M059J (cell line): ENCODE measurements at regions not wholly inside any gene's neighbourhood (a gene's known extent, or its start where the extent isn't known, plus 50 kb on each side); places are given as distances from the start of the nearest gene placed in this dataset.

Source experiments
- DNase-seq: peaks from one replicate; pipeline ENCODE4 v3.0.0-alpha.2; 2012; ENCODE audit warnings: low read depth

DNA sequence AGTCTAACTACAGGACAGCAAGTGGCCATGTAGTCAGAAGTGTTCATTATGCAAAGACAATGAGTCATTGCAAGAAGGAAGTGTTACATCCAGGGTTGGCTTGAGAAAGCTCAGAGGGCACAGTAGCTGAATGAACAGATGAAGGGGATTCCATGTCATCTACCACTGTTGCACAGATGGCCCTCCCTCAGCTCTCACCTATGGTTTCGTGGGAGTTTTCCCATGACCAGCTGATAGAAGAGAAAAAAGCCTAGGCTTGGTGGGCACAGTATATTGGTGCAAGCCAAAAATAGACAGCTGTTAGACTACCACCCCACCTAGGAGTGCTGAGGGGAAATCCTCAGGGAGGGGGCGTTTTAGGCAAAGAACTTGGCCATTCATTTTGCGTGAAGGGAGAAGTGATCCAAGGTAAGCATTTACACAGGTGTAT is 217.0 kb downstream of the DMRT2 start:
- no peak for DNase-seq

DNA sequence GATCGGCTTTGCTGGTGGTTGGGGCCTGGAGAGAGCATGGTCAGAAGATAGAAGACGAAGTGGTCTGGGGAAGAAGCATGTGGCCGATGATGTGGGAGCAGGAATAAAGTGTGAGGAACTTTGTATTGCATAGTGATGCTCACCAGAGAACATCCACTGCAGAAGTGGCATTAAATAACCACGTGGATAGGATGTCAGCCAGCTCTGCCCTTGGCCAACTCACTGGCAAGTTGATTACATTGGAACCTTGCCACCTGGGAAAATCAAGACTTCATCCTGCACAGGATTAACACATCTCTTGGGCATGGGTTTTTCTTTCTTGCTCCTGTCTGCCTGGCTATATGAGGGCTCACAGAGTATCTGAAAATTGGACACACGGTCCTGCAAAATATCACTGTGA is 217.4 kb downstream of the DMRT2 start:
- no peak for DNase-seq

DNA sequence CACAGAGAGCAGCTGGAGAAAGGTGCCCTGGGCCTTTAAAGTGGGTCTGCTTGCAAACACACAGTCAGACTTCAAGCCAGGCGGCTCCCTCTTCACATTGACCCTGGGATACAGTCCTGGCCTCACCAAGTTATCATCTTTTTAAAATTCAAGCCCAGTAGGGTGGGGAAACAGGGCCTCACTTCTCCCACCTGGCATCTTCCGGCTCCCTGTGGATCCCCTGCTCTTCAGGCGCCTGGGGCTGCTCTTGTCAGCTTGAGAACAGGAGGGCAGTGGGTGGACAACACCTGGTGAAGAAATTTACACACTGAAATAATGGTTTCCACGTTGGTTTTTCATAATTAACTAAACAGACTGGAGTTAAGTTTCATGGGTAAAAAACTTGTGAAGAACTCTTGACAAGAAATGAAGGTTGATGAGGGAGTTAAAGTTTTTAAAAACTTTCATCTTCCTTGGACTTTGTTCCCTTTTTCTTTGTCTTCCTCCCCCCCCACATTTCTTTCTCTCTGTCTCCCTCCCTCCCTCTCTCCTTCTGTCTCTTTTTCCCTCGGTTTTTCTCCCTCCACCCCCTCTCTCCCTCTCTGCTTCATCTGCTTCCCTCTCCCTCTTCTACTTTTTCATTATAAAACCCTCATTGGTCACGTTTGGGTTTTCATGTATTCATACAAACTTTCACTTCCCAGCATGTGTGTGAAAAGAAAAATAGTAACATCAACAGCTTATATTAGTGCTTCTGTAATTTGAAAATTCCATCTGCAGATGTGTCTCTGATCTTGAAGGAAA is 219.6 kb downstream of the DMRT2 start:
- DNase-seq, result no peak

DNA sequence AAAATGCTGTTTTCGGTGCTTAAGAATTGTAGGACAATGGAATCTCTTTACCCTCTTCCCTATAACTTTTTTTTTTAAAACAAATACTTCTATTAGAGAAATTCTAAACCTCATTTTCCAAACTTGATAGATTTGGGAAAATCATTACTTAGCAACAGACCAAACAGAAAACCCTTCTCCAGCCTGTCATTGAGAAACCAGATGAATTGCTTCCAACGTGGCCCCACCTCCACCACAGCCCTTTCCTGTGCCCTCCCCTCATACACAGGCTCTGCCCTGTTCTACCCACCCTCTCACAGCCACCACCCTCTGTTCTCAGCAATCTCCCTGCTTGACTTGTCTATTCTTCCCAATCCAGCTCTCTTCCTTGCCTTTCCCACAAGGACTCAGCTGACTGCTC is 221.2 kb downstream of the DMRT2 start:
- no peak for DNase-seq

DNA sequence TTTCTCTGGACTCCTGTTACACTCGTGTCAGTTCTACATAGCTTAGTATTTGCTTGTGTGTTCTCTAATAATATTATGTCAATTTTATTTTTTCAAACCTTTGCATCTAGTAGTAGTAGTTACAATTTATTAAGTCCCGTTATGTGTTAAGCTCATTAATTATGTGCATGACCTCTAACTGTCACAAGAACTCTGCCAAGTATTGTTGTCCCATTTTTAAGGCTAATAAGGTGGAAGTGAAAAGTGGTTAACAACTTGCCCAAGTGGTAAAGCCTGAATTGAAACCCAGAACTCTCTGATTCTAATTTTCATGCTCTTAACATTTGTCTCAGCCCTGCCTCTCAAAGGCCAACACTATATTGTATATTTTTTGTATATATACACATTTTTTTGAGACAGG is 221.6 kb downstream of the DMRT2 start:
- DNase-seq, result no peak

DNA sequence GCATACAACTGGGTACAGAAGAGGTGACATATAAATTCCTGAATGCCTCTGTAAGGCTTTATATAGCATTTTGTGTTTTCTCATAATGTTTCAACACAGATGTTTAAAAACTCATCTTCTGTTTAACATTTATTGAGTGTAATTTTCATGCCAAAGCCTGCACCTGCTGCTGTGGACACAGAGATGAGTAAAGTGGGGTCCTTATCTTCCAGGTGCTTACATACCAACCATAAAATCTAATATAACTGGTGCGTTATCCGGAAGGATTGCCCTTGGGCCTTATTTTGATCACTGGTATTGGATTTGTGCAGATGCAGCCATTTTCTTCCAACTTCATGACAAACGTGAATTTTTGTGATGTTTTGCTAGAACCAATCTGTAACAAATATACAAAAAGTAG is 222.3 kb downstream of the DMRT2 start:
- DNase-seq, result no peak

DNA sequence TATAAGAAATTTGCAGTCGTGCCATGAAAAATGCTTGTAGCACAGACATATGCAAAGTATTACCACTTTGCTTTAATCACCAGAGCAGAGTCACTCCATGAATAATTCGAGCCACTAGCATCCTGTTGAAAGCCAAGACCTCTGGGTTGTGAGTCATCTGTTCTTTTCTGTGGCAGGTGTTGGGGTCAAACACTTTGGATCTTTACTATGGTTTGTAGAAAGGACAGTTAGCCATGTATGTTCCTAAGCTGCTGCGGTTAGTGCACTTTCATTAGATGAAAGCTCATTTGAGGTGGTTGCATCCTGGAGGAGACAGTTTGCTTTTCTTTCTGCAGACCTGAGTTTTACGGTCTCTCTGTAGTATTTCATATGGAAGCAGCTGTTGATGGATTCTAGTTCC is 223.7 kb downstream of the DMRT2 start:
- peak; percentile 9 for DNase-seq

DNA sequence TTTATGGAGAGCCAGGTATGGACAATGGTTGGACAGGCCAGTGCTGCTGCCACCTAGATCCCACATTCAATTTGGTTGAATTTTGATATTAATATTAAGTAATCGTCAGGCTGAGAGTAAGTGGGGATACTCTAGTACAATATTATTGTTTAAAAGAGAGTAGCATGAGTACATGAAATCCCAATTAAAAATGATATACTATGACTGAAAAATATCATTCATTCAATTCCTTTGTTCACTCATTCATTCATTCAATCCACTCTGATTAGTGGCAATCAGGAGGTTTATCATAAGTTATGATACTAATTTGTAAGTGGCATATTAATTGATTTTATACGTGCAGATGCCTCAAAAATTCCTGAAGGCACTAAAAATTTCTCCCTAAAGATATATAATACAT is 224.2 kb downstream of the DMRT2 start:
- DNase-seq, result no peak

DNA sequence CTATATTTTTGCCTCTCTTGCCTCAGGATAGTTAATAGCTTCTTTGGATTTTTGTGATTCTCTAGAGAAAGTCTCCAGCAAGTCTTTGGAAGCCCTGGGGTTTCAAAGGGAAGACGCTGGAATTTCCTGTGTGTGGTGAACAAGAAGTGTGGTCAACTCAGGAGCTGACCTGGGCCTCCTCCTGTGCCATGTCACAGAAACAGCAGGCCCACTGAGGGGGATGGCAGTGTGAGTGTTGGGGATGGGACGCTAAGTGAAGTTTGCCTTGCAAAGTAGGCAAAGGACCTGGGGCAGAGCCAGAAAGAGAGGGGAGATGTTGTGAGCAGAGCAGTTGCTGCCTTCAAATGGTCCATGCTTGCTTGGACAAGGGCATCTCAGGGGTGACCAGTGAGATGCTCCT is 226.3 kb downstream of the DMRT2 start:
- DNase-seq, result no peak

DNA sequence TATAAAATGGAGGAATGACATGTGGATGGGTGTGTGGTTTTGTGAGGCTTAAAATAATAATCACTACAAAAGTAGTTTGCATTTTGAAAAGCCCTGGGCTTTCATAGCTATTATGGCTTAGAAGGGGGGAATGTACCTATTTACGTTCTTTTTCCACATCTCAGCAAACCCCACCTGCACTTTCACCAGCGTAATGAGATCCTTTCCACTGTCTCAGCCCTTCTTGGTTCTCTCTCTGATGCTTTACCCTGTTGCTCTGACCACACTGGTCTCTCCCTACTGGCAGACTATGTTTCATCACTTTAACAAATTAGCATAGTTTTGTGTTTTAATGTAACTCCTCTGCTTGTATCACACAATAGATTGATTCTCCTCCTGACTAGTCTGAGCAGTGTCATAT is 234.6 kb downstream of the DMRT2 start:
- DNase-seq, result no peak

DNA sequence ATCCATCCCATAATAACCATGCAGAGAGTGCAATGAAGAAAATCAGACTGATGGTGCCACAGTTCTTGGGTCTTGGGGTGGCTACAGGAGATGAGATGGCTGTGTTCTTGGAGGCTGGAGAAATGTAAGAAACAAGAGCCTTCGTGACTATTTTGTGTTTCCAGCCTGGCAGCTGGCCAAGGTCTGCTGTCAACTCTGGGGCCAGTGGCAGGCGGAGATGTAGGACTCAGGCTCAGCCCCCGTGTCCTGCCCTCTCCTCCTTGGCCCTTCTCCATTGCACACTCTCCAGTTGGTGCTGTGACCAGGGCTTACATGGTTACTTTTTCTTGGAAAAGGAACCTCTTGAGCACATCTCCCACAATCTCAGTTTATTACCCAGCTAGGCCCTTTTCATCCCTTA is 235.4 kb downstream of the DMRT2 start:
- no peak for DNase-seq

DNA sequence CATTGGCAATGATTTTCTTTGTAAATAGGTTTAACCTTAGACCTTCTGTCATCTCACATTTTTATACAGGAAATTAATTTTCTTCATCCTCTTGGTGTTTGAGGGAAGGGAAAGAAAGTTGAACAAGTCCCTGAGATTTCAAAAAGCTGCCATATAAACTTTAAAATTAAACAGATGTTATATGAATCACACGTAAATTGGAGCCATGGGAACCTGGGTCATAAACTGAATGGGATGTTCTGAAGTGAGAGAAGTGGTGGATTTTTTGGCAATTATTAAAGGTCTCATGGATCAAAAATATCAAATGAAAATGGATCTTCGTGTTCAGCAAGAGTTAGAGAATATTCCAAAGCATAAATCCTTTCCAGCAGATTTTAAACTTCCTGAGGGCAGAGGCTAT is 242.2 kb downstream of the DMRT2 start:
- no peak for DNase-seq

DNA sequence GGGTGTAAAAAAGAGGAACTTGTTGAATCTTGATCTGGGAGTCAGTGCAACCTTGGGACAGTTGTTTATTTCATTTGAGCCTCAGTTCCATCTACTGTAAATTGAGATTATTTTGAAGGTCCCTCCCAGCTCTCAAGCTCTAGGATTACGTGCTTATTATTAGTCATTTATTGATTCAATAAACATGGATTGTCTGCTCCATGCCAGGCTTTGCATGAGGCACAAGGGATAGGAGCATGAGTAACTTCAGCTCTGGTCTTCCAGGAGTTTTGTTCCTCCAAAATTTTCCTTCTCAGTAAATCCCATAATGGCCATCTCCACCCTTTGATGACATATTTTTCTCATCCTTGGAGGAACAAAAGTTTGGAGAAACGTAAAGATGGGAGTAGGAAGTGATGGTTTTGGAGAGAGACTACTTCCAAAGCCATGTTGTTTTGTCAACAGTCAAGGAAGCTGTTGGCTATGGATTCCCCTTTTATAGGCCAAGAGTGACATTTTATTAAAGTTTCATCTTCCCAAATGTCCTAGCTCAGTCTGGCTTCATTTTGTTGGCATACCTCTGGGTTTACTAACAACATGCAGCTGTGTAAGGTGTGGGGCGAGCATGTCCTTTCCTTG is 244.6 kb downstream of the DMRT2 start:
- no peak for DNase-seq

DNA sequence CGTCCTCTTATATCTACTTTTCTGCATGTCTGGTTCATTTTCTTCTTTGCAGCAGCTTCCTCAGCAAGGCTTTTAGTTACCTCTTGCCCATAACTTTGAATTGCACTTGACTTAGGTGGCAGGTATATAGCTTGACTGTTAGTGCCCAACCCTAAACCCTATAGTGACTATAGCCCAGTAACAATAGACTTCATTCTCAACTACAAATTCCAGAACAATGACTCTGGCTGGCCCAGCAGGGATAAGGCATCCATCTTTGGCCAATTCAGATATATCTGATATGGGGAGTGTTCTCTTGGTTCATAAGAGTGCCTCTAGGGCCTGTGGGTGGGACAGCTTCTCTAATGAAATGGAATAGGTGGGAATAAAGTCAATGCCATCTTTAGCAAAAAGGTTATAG is 246.2 kb downstream of the DMRT2 start:
- no peak for DNase-seq

DNA sequence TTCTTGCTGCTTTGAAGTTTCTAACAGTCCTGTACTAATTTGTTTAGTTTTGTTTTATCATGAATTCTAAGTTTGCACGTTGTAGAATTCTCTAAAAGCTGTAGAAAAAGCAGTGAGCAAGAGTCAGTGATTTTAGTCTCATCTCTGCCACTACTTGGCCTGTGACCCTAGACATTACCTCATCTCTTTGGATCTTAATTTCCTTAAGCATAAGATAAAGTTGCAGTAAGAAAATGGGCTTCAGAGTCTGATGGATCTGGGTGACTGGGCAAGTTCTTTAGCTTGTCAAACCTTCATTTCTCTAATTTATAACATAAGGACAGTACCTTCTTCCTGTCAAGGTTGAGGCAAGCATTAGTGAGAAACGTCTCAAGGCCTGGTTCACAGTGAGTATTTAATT is 247.9 kb downstream of the DMRT2 start:
- no peak for DNase-seq

DNA sequence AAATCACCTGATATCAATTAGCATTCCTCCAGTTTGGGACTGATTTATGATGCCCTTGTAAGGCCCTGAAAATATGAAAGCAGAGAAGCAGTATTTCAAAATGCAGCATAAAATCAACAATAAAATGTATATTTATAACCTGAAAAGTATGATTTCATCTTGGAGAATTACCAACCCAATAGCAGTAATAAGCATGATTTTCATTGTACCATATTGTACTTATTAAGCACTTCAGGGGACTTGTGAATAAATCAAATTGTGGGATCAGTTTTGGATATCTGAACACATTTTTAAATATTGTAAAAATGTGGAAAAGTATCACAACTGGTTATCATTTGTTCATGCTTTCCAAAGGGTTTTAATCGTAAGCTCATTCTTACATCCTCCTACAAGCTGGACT is 250.8 kb downstream of the DMRT2 start:
- DNase-seq, result no peak

DNA sequence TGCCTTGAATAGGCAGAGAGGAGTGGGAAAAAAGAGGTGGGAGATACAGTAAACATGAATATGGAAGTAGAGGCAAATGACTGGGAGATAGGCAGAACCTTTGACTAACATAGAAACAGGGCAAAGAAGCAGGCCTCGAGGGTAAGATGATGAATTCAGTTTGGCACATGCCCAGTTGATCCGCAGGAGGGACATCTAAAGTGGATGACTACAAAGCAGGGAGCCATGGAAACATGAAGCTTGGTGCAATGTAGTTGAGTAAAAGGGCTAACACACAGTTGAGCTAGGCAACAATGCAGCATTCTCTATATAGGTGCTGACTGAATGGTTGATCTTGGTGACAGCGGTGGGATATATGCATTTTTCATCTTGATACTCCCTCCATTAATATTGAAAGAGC is 253.8 kb downstream of the DMRT2 start:
- DNase-seq, result no peak

DNA sequence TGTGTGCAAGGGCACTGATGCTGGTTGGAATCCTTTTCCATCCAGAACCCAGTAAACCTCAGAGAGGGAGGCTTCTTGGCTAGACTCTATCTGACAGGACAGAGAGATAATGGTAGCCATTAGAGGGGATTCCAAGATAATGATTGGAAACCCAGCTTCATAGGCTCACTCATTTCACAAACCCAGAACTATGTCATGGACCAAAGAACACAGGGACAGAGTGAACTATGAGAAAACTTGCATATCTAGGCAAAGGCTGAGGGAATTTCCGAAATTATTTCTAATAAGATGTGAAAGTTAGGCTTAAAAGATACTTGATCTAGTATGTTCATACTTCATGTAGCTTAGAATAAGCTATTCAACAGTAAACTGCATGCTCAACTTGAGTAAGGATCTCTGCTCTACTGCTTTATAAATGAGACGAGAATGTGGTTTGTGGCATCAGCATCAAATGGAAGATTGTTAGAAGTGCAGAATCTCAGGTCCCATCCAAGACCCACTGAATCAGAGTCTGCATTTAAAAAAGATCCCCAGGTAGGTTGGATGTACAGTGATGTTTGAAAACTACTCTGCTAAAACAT is 261.4 kb downstream of the DMRT2 start:
- no peak for DNase-seq

DNA sequence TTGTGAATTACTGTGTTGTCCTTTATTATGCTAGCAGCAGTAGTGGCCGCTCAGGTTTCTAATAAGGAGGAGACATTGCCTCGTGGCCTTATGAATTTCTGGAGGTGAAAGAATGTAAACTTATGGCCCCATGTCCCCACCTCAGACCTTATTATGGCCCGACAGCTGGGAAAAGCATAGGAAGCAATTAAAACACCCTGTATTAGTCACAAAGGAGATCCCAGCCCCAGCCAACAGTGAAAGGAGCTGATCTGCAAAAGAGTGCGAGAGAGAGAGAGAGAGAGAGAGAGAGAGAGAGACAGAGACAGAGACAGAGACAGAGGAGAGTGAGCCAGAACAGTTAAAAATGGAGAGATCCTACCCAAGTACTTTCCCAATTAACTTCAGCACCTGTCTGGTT is 269.3 kb downstream of the DMRT2 start:
- no peak for DNase-seq

DNA sequence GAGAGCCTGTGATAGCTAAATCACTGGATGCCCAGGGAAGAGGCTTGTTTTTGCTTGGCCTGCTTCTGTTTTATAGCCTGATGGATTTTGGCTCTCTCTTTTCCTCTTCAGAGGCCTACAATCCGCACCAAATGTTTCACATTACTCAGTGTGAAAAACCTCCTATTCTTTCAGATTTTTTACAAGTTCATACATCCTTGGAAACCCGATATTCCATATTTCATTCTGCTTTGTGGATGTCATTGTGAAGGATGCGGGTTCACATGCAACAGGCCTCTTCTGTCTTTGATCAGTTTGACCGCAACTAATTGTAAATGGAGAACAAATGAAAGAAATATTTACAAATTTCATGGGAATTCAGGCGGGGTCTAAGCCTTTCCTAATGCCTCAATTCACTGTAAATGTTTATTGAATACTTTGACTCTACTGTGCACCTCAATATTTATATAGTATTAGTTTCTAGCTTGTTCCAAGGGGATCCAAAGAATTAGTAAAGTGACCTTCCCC is 269.9 kb downstream of the DMRT2 start:
- no peak for DNase-seq

DNA sequence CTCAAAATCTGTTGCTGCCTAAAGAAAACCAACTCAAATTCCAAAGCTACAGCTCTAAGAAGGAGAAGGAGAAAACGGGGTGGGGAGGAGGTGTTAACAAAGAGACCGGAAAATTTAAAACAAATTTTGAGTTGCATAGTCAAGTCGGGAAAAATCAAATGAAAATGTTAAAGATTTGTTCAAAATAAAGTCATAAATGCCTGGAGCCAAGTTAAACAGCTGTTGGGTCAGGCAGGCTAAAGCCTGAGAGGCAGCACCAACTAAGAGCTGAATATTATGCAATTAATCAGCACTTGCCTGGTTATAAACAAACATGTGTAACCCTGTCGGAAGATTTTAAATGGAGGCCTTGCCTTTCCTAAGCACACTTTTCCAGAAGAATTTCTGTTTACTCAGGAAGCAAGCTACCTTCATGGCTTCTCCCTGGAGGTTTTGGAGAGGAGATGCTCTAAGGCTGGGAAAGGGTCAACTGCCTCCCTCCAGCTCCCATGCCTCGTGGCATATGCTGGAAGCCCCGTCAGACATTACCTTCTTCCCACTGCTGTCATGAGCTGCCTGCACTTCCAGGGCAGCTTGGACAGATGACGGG is 270.5 kb downstream of the DMRT2 start:
- no peak for DNase-seq

DNA sequence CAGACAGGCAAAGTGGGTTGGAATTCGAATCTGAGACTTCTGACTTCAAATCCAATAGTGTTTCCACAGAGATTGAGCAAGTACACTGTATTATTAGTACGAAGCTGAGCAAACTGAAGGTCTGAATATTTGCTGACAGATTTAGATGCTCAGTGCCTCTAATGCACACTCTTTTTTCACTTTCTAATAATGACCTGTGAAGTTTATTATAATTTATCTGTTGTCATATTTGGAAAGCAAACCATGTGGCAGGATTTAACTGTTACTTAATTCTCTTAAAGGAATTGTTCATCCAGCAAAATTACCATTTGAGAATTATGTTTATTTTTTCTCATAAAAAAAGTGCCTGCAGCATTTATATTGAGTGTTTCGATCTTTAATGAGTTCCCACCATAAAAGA is 277.3 kb downstream of the DMRT2 start:
- no peak for DNase-seq

DNA sequence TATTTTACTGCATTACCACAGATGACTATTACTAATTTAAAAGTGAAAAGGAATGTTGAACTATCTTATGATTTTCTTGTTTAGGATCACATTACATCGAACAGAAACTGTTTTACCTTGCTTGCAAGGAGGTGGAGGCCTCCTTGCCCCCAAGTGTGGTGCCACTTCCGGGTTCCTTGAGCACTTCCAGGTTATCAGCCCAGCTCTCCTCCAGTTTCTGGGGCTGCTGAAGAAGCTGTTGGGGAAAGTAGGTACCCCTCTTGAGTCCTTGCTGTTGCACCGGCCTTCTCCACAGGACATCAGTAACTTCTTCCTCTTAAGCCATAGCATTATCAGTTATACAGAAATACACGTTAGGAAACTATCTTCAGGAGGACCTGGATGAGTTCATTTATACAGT is 278.2 kb downstream of the DMRT2 start:
- no peak for DNase-seq
